Loucy (cell line): ENCODE measurements at regions not wholly inside any gene's neighbourhood (a gene's known extent, or its start where the extent isn't known, plus 50 kb on each side); places are given as distances from the start of the nearest gene placed in this dataset.
"Not testable (repeated sequence)": the region's sequence is repeated elsewhere in the genome, so short reads cannot be mapped to it uniquely, and the experiment has no call there.

ENCODE experiments used
- H2AFZ ChIP-seq: fragments of 200-600 bp; sonication (generic); 2 replicates; pipeline ENCODE4 v1.6.0; 2016; ENCODE audit warnings: antibody characterized with exemption, mild to moderate bottlenecking, low read length, moderate library complexity
- H3F3A ChIP-seq: fragments of 200-600 bp; 2 replicates; pipeline ENCODE4 v1.6.0; 2016; ENCODE audit warnings: antibody characterized with exemption, low read depth, mild to moderate bottlenecking
- H3K27me3 ChIP-seq: fragments of 200-600 bp; sonication (generic); 2 replicates; pipeline ENCODE4 v1.6.1; 2014; ENCODE audit warnings: low read length, mild to moderate bottlenecking; ENCODE audit not compliant: insufficient read depth, poor library complexity, severe bottlenecking
- H3K36me3 ChIP-seq: fragments of 200-600 bp; sonication (generic); 2 replicates; pipeline ENCODE4 v1.6.1; 2016; ENCODE audit warnings: low read length; ENCODE audit not compliant: insufficient read depth
- H3K4me1 ChIP-seq: fragments of 200-600 bp; sonication (generic); 2 replicates; pipeline ENCODE4 v1.5.1; 2014; ENCODE audit warnings: low read length, mild to moderate bottlenecking; ENCODE audit not compliant: insufficient read depth, poor library complexity, severe bottlenecking
- H3K4me2 ChIP-seq: fragments of 200-600 bp; sonication (generic); 2 replicates; pipeline ENCODE4 v1.6.0; 2014; ENCODE audit warnings: antibody characterized with exemption, low read length, low read depth, mild to moderate bottlenecking; ENCODE audit not compliant: poor library complexity, severe bottlenecking
- H3K4me3 ChIP-seq: fragments of 200-600 bp; sonication (generic); 2 replicates; pipeline ENCODE4 v1.5.1; 2014; ENCODE audit warnings: low read length, mild to moderate bottlenecking, mixed read lengths; ENCODE audit not compliant: poor library complexity, severe bottlenecking
- H3K79me2 ChIP-seq: fragments of 200-600 bp; sonication (generic); 2 replicates; pipeline ENCODE4 v1.6.1; 2014; ENCODE audit warnings: low read length; ENCODE audit not compliant: insufficient read depth
- H3K9ac ChIP-seq: fragments of 200-600 bp; sonication (generic); 2 replicates; pipeline ENCODE4 v1.6.0; 2014; ENCODE audit warnings: mild to moderate bottlenecking, low read depth, low read length, moderate library complexity; ENCODE audit not compliant: poor library complexity, severe bottlenecking
- H3K9me2 ChIP-seq: fragments of 200-600 bp; sonication (generic); replicated peaks from 2 replicates; pipeline ENCODE4 v1.6.1; 2016; ENCODE audit warnings: low read depth, low read length, mixed read lengths
- H3K9me3 ChIP-seq: fragments of 200-600 bp; sonication (generic); 2 replicates; pipeline ENCODE4 v1.6.1; 2014; ENCODE audit warnings: mild to moderate bottlenecking, antibody characterized with exemption, low read length, low read depth; ENCODE audit not compliant: insufficient read depth
- H4K20me1 ChIP-seq: fragments of 200-600 bp; sonication (generic); 2 replicates; pipeline ENCODE4 v1.6.0; 2014; ENCODE audit warnings: antibody characterized with exemption, low read length, mild to moderate bottlenecking; ENCODE audit not compliant: insufficient read depth, poor library complexity, severe bottlenecking
- TF ChIP-seq, protein P1 (sequence below): fragments of 200-600 bp; sonication (generic); conservative IDR thresholded peaks from 2 replicates; pipeline ENCODE4 v1.5.1; 2014; ENCODE audit warnings: mild to moderate bottlenecking, antibody characterized with exemption, low read length

DNA sequence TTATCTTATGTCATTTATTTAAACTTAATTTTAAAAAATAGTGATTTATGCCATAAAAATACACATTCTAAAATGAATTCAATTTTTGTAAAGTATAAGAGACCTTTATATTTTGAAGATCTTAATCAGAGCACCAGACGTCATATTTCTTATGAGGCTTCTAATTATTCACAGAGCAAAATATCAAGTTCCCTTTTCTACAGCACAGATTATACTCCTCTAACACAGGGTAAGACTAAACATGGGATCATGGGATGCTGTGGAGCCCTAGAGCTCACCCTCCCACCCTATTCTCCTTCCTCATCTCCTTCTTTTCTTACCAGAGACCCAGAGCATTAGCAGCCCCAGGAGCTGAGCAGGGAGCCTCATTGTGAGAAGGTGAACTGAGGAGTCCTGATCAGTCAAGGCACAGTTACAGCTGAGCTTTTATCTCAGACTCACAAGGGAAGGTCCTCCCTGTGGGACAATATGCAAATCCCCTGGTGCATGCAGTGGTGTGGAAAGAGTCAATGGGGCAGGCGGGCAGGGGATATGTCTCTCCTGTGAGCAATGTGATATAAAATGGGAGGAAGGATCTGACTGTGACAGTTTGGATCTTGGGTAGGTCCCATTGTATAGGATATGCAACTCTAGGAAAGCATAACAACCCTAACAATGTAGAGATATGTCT is 530.7 kb downstream of the RPIA start:
- H4K20me1 ChIP-seq, H3F3A ChIP-seq, H3K4me3 ChIP-seq, H2AFZ ChIP-seq, H3K4me2 ChIP-seq, H3K9me2 ChIP-seq, H3K36me3 ChIP-seq, H3K4me1 ChIP-seq, H3K9me3 ChIP-seq, H3K79me2 ChIP-seq, H3K27me3 ChIP-seq, H3K9ac ChIP-seq: not testable (repeated sequence)

DNA sequence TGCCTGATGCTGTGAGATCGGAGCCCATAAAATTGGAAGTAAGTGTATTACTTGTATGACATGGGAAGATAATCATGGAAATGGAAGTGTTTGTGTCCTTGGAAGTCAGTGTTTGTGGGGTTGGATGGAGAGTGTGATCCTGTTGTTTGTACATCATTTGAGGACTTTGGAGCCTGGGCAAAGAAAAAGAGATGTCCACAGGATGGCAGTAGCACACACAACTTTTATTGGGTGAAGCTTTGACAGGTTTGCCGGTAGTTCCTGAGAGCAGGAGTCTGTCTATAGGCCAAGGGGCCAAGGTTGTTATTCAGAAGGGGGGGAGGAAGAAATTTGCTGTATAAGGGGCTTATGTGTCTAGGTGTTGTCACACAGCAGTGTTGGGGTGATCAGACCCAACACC is 533.3 kb downstream of the RPIA start:
- H3K9ac ChIP-seq, H3K4me1 ChIP-seq, H3K36me3 ChIP-seq, H3K79me2 ChIP-seq, H3K4me2 ChIP-seq, H3F3A ChIP-seq, H3K9me2 ChIP-seq, H3K4me3 ChIP-seq, H3K27me3 ChIP-seq, H3K9me3 ChIP-seq, H2AFZ ChIP-seq, H4K20me1 ChIP-seq: not testable (repeated sequence)
- TF ChIP-seq, protein P1, sequence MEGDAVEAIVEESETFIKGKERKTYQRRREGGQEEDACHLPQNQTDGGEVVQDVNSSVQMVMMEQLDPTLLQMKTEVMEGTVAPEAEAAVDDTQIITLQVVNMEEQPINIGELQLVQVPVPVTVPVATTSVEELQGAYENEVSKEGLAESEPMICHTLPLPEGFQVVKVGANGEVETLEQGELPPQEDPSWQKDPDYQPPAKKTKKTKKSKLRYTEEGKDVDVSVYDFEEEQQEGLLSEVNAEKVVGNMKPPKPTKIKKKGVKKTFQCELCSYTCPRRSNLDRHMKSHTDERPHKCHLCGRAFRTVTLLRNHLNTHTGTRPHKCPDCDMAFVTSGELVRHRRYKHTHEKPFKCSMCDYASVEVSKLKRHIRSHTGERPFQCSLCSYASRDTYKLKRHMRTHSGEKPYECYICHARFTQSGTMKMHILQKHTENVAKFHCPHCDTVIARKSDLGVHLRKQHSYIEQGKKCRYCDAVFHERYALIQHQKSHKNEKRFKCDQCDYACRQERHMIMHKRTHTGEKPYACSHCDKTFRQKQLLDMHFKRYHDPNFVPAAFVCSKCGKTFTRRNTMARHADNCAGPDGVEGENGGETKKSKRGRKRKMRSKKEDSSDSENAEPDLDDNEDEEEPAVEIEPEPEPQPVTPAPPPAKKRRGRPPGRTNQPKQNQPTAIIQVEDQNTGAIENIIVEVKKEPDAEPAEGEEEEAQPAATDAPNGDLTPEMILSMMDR: peak; percentile 28; the same call in 1 of the 2 replicates

DNA sequence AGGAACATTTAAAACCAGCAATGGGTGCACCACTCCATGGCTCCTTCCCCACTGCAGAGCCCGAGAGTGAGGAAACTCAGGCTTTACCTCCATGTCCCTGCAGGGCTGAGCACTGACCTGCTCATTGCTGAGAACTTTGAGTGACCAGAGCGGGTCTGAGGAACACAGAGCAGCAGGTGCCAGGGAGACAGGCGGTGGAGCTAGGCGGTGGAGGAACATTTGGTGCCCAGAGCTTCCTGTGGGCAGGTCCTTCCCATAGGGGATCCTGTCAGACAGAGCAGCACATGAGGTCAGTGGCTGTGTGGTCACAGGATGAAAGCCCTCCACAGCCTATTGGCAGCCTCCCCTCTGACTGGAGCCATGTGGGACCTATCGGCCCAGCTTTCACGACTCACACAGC is 538.5 kb downstream of the RPIA start:
- H3K9me2 ChIP-seq, H2AFZ ChIP-seq, H3K4me3 ChIP-seq, H3K36me3 ChIP-seq, H3K79me2 ChIP-seq, H3F3A ChIP-seq, H3K9me3 ChIP-seq, H3K9ac ChIP-seq, H3K4me2 ChIP-seq, H4K20me1 ChIP-seq, H3K4me1 ChIP-seq, H3K27me3 ChIP-seq: not testable (repeated sequence)

DNA sequence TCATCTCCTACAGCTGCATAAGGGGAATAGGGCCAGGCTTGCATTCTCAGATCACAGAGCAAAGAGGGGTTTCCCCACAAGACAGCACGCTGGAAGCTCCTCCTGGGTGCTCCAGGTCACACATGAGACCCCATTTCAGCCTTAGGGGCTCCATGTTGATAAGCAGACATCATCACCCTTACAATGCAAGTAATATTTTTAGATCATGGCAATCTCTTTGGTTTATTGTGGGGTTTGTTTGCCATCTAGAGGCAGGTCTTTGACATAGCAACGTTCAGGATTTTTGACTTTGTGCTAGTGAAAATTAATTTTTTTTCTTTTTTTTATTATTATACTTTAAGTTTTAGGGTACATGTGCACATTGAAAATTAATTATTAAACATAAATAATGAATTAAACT is 539.8 kb downstream of the RPIA start:
- H3K9me2 ChIP-seq, H3K4me3 ChIP-seq, H3K27me3 ChIP-seq, H3K9ac ChIP-seq, H3K79me2 ChIP-seq, H3F3A ChIP-seq, H3K9me3 ChIP-seq, H3K36me3 ChIP-seq, H3K4me2 ChIP-seq, H3K4me1 ChIP-seq, H2AFZ ChIP-seq, H4K20me1 ChIP-seq: not testable (repeated sequence)

DNA sequence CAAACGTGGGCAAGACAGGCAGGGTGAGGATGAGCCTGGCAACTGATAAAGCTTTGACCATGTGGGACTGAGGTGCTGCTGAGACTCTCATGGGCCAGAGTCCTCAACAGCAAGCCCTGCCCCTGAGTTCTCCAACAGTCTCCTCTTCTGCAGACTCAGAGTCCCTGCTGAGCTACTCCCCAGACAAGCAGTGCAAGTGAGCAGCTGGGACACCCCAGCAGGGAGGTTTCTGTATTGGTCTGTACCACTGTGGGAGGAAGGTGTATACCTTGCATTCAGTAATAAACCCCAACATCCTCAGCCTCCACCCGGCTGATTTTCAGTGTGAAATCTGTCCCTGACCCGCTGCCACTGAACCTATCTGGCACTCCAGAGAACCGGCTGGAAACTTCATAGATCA is 542.5 kb downstream of the RPIA start:
- not testable (repeated sequence) for H3K79me2 ChIP-seq, H2AFZ ChIP-seq, H3K27me3 ChIP-seq, H3K4me1 ChIP-seq, H3F3A ChIP-seq, H3K36me3 ChIP-seq, H3K9ac ChIP-seq, H3K4me2 ChIP-seq, H3K4me3 ChIP-seq, H4K20me1 ChIP-seq, H3K9me3 ChIP-seq, H3K9me2 ChIP-seq

DNA sequence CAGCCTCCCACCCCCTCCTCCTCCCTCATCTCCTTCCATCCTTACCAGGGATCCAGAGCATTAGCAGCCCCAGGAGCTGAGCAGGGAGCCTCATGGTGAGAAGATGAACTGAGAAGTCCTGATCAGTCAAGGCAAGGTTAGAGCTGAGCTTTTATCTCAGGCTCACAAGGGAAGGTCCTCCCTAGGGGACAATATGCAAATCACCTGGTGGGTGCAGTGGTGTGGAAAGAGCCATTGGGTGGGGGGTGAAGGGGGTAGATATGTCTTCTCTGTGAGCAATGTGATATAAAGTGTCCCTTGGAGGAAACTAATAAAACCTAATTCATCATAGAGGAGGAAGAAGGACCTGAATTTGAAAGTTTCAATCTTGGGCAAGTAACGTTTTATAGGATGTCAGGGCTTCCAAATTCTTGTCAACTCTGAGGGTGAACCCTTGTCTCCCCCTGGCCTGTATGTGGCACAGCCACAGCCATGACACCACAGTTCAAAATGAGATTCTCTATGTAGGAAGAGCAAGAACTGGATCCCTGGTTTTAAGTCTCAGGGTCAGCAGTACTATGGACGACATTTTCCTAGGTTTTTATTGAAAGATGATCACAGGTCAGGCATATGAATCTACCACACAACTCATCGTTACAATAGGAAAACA is 543.5 kb downstream of the RPIA start:
- H3K79me2 ChIP-seq, H3K4me2 ChIP-seq, H3K27me3 ChIP-seq, H3K9me2 ChIP-seq, H4K20me1 ChIP-seq, H3K9ac ChIP-seq, H2AFZ ChIP-seq, H3K4me3 ChIP-seq, H3F3A ChIP-seq, H3K36me3 ChIP-seq, H3K4me1 ChIP-seq, H3K9me3 ChIP-seq: not testable (repeated sequence)
